GM23338 (cell line): ENCODE measurements at regions not wholly inside any gene's neighbourhood (a gene's known extent, or its start where the extent isn't known, plus 50 kb on each side); places are given as distances from the start of the nearest gene placed in this dataset.
"Not testable (repeated sequence)": the region's sequence is repeated elsewhere in the genome, so short reads cannot be mapped to it uniquely, and the experiment has no call there.

ENCODE experiments used
- ATAC-seq: fragments of 200-7000 bp; cut with Tn5 transposase; 3 replicates; pipeline ENCODE4 v1.9.1; 2020
- DNase-seq: peaks from one replicate; pipeline ENCODE4 v3.0.0-alpha.2; 2015; ENCODE audit warnings: low spot score
- H2AFZ ChIP-seq: fragments of 200-600 bp; sonication (generic); 2 replicates; pipeline ENCODE4 v1.8.0; 2016; ENCODE audit warnings: antibody characterized with exemption, mild to moderate bottlenecking, moderate library complexity
- H3F3A ChIP-seq: fragments of 200-600 bp; sonication (generic); replicated peaks from 2 replicates; pipeline ENCODE4 v1.8.0; 2017; ENCODE audit warnings: antibody characterized with exemption, mixed run types, low read depth
- H3K27ac ChIP-seq: fragments of 200-600 bp; sonication (generic); 2 replicates; pipeline ENCODE4 v1.6.1; 2016; ENCODE audit warnings: low read depth
- H3K27me3 ChIP-seq: fragments of 200-600 bp; sonication (generic); 2 replicates; pipeline ENCODE4 v1.8.0; 2016; ENCODE audit warnings: mild to moderate bottlenecking, mixed run types, moderate library complexity; ENCODE audit not compliant: insufficient read depth
- H3K36me3 ChIP-seq: fragments of 200-600 bp; sonication (generic); 2 replicates; pipeline ENCODE4 v1.8.0; 2016; ENCODE audit warnings: mild to moderate bottlenecking; ENCODE audit not compliant: insufficient read depth
- H3K4me1 ChIP-seq: fragments of 200-600 bp; sonication (generic); 2 replicates; pipeline ENCODE4 v1.8.0; 2016; ENCODE audit warnings: mild to moderate bottlenecking, moderate library complexity; ENCODE audit not compliant: insufficient read depth
- H3K4me2 ChIP-seq: fragments of 200-600 bp; sonication (generic); 2 replicates; pipeline ENCODE4 v1.7.1; 2017; ENCODE audit warnings: mixed run types
- H3K4me3 ChIP-seq: fragments of 200-600 bp; sonication (generic); 2 replicates; pipeline ENCODE4 v1.6.1; 2016; ENCODE audit warnings: mixed run types
- H3K79me2 ChIP-seq: fragments of 200-600 bp; sonication (generic); replicated peaks from 2 replicates; pipeline ENCODE4 v1.8.0; 2017; ENCODE audit warnings: mild to moderate bottlenecking; ENCODE audit not compliant: insufficient read depth
- H3K9me2 ChIP-seq: fragments of 200-600 bp; sonication (generic); 2 replicates; pipeline ENCODE4 v1.8.0; 2017; ENCODE audit not compliant: insufficient read depth
- H4K20me1 ChIP-seq: fragments of 200-600 bp; sonication (generic); replicated peaks from 2 replicates; pipeline ENCODE4 v1.8.0; 2017; ENCODE audit warnings: mild to moderate bottlenecking; ENCODE audit not compliant: insufficient read depth
- H3K27ac Mint-ChIP-seq: 2 replicates; pipeline ENCODE4 v1.8.0; 2020; ENCODE audit warnings: inconsistent platforms, mild to moderate bottlenecking, moderate library complexity, mixed read lengths
- H3K27me3 Mint-ChIP-seq: 3 replicates; pipeline ENCODE4 v1.8.0; 2022; ENCODE audit warnings: low read depth, mild to moderate bottlenecking, moderate library complexity, mixed read lengths, inconsistent platforms; ENCODE audit not compliant: insufficient read depth, poor library complexity
- H3K36me3 Mint-ChIP-seq: 3 replicates; pipeline ENCODE4 v1.8.0; 2021; ENCODE audit warnings: low read depth, mild to moderate bottlenecking, inconsistent platforms, moderate library complexity, mixed read lengths
- H3K4me1 Mint-ChIP-seq: 3 replicates; pipeline ENCODE4 v1.8.0; 2020; ENCODE audit warnings: mild to moderate bottlenecking, inconsistent platforms, mixed read lengths
- H3K4me3 Mint-ChIP-seq: 3 replicates; pipeline ENCODE4 v1.8.0; 2021; ENCODE audit warnings: moderate library complexity, mild to moderate bottlenecking, inconsistent platforms, mixed read lengths
- H3K9me3 Mint-ChIP-seq: 3 replicates; pipeline ENCODE4 v1.8.0; 2020; ENCODE audit warnings: moderate library complexity, mild to moderate bottlenecking, inconsistent platforms, mixed read lengths
- CREB1 ChIP-seq: fragments of 250-450 bp; sonication (Bioruptor Pico); IDR thresholded peaks from 2 replicates; pipeline ENCODE4 v1.5.0; 2020; ENCODE audit warnings: low read depth, mild to moderate bottlenecking, moderate library complexity
- EZH2phosphoT487 ChIP-seq: fragments of 200-600 bp; sonication (generic); IDR thresholded peaks from one replicate; pipeline ENCODE4 v1.8.1; 2018; ENCODE audit warnings: antibody characterized with exemption; ENCODE audit not compliant: unreplicated experiment
- NANOG ChIP-seq: IDR thresholded peaks from 2 replicates; pipeline ENCODE4 v1.6.1; 2016; ENCODE audit warnings: antibody characterized with exemption, borderline replicate concordance
- POLR2AphosphoS5 ChIP-seq: IDR thresholded peaks from 2 replicates; pipeline ENCODE4 v1.6.1; 2016; ENCODE audit warnings: antibody characterized with exemption, low read depth
- TF ChIP-seq, protein P1 (sequence below): fragments of 250-450 bp; sonication (Bioruptor Pico); IDR thresholded peaks from 2 replicates; pipeline ENCODE4 v1.5.0; 2020; ENCODE audit warnings: mild to moderate bottlenecking, moderate library complexity

DNA sequence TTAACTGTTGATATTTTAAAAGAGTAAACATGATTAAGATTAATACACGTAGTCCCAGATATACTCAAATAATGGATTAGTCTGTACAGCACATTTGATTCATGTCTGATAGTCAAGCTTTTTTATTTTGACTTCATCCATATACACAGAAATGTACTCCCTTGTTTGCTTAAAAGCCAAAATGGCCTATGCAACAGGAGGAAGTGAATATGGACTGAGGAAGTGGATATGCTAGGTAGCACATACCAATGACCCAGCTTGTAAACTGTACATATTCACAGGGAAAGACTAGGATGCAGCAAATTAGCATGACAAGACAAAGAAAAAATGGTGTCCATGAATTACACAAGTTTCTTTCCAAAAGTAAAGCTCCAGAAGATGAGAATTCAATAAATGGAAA, 109.7 kb downstream of the CAAP1 start (continued):
- TF ChIP-seq, protein P1, sequence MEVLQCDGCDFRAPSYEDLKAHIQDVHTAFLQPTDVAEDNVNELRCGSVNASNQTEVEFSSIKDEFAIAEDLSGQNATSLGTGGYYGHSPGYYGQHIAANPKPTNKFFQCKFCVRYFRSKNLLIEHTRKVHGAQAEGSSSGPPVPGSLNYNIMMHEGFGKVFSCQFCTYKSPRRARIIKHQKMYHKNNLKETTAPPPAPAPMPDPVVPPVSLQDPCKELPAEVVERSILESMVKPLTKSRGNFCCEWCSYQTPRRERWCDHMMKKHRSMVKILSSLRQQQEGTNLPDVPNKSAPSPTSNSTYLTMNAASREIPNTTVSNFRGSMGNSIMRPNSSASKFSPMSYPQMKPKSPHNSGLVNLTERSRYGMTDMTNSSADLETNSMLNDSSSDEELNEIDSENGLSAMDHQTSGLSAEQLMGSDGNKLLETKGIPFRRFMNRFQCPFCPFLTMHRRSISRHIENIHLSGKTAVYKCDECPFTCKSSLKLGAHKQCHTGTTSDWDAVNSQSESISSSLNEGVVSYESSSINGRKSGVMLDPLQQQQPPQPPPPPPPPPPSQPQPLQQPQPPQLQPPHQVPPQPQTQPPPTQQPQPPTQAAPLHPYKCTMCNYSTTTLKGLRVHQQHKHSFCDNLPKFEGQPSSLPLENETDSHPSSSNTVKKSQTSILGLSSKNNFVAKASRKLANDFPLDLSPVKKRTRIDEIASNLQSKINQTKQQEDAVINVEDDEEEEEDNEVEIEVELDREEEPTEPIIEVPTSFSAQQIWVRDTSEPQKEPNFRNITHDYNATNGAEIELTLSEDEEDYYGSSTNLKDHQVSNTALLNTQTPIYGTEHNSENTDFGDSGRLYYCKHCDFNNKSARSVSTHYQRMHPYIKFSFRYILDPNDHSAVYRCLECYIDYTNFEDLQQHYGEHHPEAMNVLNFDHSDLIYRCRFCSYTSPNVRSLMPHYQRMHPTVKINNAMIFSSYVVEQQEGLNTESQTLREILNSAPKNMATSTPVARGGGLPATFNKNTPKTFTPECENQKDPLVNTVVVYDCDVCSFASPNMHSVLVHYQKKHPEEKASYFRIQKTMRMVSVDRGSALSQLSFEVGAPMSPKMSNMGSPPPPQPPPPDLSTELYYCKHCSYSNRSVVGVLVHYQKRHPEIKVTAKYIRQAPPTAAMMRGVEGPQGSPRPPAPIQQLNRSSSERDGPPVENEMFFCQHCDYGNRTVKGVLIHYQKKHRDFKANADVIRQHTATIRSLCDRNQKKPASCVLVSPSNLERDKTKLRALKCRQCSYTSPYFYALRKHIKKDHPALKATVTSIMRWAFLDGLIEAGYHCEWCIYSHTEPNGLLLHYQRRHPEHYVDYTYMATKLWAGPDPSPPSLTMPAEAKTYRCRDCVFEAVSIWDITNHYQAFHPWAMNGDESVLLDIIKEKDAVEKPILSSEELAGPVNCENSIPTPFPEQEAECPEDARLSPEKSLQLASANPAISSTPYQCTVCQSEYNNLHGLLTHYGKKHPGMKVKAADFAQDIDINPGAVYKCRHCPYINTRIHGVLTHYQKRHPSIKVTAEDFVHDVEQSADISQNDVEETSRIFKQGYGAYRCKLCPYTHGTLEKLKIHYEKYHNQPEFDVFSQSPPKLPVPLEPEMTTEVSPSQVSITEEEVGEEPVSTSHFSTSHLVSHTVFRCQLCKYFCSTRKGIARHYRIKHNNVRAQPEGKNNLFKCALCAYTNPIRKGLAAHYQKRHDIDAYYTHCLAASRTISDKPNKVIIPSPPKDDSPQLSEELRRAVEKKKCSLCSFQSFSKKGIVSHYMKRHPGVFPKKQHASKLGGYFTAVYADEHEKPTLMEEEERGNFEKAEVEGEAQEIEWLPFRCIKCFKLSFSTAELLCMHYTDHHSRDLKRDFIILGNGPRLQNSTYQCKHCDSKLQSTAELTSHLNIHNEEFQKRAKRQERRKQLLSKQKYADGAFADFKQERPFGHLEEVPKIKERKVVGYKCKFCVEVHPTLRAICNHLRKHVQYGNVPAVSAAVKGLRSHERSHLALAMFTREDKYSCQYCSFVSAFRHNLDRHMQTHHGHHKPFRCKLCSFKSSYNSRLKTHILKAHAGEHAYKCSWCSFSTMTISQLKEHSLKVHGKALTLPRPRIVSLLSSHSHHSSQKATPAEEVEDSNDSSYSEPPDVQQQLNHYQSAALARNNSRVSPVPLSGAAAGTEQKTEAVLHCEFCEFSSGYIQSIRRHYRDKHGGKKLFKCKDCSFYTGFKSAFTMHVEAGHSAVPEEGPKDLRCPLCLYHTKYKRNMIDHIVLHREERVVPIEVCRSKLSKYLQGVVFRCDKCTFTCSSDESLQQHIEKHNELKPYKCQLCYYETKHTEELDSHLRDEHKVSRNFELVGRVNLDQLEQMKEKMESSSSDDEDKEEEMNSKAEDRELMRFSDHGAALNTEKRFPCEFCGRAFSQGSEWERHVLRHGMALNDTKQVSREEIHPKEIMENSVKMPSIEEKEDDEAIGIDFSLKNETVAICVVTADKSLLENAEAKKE (CRISPR knock-in tag) = no peak

DNA sequence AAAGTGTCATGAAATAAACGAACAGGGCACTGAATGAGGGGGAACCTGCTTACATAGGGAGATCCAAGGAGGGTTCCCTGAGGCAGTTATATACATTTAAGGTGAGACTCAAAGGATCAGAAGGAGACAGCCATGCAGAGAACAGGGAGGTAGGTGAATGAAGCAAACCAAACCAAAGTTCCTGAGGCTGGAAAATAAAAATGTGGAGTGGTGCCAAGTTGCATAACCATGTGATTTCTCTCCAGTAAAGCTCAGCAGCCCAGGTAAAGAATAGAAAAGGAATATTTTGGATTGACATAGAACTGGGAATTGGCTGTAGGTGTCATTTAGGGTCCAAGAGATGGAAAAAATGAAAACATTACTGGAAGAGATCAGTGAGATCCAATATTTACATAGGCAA, 110.7 kb downstream of the CAAP1 start:
- peaks cover 4% of the 10 kb centered on the region for H3K27me3 Mint-ChIP-seq
- no peak for DNase-seq
- Histone ChIP-seq H3K4me3 (no peak overlapping the region), H2AFZ (0 out of 2 replicates have a peak overlapping the region, but pooled peaks have one; percentile 33), H3K4me1 (peaks cover 7% of the 10 kb centered on the region), H3F3A (no peaks in the 10 kb centered on the region), H3K36me3 (no peaks in the 10 kb centered on the region), H3K27ac (no peak overlapping the region), H3K9me2 (no peaks in the 10 kb centered on the region), H4K20me1 (no peaks in the 10 kb centered on the region), H3K27me3 (no peaks in the 10 kb centered on the region), H3K4me2 (no peak overlapping the region), H3K79me2 (no peaks in the 10 kb centered on the region)
- TF ChIP-seq NANOG (no peak), CREB1 (CRISPR knock-in tag) (no peak), EZH2phosphoT487 (no peak), POLR2AphosphoS5 (no peak)
- H3K4me3 Mint-ChIP-seq = no peak overlapping the region
- ATAC-seq = no peak
- H3K9me3 Mint-ChIP-seq = no peaks in the 10 kb centered on the region; the same call in 2 of the 3 replicates
- H3K27ac Mint-ChIP-seq = no peak overlapping the region
- H3K4me1 Mint-ChIP-seq = peaks cover 4% of the 10 kb centered on the region
- H3K36me3 Mint-ChIP-seq = peaks cover 3% of the 10 kb centered on the region; the same call in 1 of the 3 replicates

DNA sequence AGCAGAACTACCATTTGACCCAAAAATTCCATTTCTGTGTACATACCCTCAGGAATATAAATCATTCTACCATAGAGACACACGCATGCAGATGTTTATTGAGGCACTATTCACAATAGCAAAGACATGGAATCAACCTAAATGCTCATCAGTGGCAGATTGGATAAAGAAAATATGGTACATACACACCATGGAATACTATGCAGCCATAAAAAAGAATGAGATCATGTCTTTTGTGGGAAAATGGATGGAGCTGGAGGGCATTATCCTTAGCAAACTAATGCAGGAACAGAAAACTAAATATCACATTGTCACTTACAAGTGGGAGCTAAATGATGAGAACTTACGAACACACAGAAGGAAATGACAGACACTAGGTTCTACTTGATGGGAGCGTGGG, 112.3 kb downstream of the CAAP1 start:
- H3K4me1 ChIP-seq, H3K27me3 Mint-ChIP-seq, H3K4me3 Mint-ChIP-seq, H3F3A ChIP-seq, H4K20me1 ChIP-seq, H3K27ac ChIP-seq, H3K79me2 ChIP-seq, H3K9me2 ChIP-seq, H2AFZ ChIP-seq, ATAC-seq, H3K4me2 ChIP-seq, H3K4me1 Mint-ChIP-seq, H3K9me3 Mint-ChIP-seq, H3K36me3 Mint-ChIP-seq, H3K36me3 ChIP-seq, DNase-seq, H3K27ac Mint-ChIP-seq, H3K4me3 ChIP-seq, H3K27me3 ChIP-seq: not testable (repeated sequence)
